ENCODE measurements at regions not wholly inside any gene's neighbourhood (a gene's known extent, or its start where the extent isn't known, plus 50 kb on each side); places are given as distances from the start of the nearest gene placed in this dataset.

DNA sequence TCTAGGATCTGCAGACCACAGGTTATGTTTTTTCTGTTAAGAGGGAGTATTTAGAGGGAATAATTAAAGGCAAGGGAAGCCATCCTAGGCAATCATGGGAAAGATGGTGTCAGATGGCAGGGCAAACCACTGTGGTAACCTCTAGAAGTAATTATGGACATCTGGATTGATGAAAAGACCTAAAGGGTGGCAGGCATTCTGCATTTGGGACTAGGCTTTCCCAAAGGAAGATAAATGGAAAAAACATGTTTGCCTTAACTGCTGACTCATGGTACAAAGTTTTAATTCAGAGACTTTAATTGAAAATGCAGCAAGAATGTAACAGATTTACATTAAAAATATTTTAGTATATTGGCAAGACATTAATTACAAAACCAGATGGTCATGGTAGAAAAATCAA, 88.1 kb downstream of the TMEM30B start:
- ATAC-seq = no peak
- H3K36me3 Mint-ChIP-seq (ENCODE audit: low read depth) = no peaks in the 10 kb centered on the region

More for the DNA sequence above, 88.1 kb downstream of the TMEM30B start:
- Histone ChIP-seq H3K27ac (ENCODE audit: low read depth) (no peak overlapping the region), H3K79me2 (replicated peaks; ENCODE audit: insufficient read depth) (no peaks in the 10 kb centered on the region), H3K36me3 (ENCODE audit: insufficient read depth) (no peaks in the 10 kb centered on the region), H2AFZ (no peak overlapping the region), H3K27me3 (ENCODE audit: insufficient read depth) (no peaks in the 10 kb centered on the region), H3K9me2 (ENCODE audit: insufficient read depth) (peaks cover 2% of the 10 kb centered on the region; the same call in 1 of the 2 replicates), H4K20me1 (replicated peaks; ENCODE audit: insufficient read depth) (no peaks in the 10 kb centered on the region), H3K4me3 (no peak overlapping the region), H3K4me1 (ENCODE audit: insufficient read depth) (peaks cover 14% of the 10 kb centered on the region), H3F3A (replicated peaks; ENCODE audit: low read depth) (no peaks in the 10 kb centered on the region), H3K4me2 (no peak overlapping the region)
- peaks cover 2% of the 10 kb centered on the region for H3K27me3 Mint-ChIP-seq (ENCODE audit: insufficient read depth, low read depth, poor library complexity)
- no peaks in the 10 kb centered on the region for H3K9me3 Mint-ChIP-seq
- no peak overlapping the region for H3K4me3 Mint-ChIP-seq
- no peak overlapping the region for H3K27ac Mint-ChIP-seq
- no peak for TF ChIP-seq EZH2phosphoT487 (IDR thresholded peaks at IDR 0.05; ENCODE audit: unreplicated experiment)
- TF ChIP-seq CTCF (conservative IDR thresholded peaks at IDR 0.05; ENCODE audit: low read depth in 2 of 2) = no peak
- TF ChIP-seq POLR2AphosphoS5 (IDR thresholded peaks at IDR 0.05; ENCODE audit: low read depth) = no peak
- TF ChIP-seq ZNF114 (CRISPR knock-in tag; IDR thresholded peaks at IDR 0.05) = no peak
- no peak for TF ChIP-seq ZNF331 (CRISPR knock-in tag; IDR thresholded peaks at IDR 0.05; ENCODE audit: low read depth)
- TF ChIP-seq CREB1 (CRISPR knock-in tag; IDR thresholded peaks at IDR 0.05; ENCODE audit: low read depth) = no peak
- TF ChIP-seq ZNF462 (CRISPR knock-in tag; IDR thresholded peaks at IDR 0.05) = no peak
- TF ChIP-seq EZH2 (IDR thresholded peaks at IDR 0.05; ENCODE audit: low read depth, unreplicated experiment) = no peak
- no peak for TF ChIP-seq REST (IDR thresholded peaks at IDR 0.05; ENCODE audit: unreplicated experiment)
- H3K4me1 Mint-ChIP-seq = peaks cover 13% of the 10 kb centered on the region
- no peak for DNase-seq (ENCODE audit: low spot score)

Data from GM23338 (cell line).